ENCODE measurements at regions not wholly inside any gene's neighbourhood (a gene's known extent, or its start where the extent isn't known, plus 50 kb on each side); places are given as distances from the start of the nearest gene placed in this dataset.

DNA sequence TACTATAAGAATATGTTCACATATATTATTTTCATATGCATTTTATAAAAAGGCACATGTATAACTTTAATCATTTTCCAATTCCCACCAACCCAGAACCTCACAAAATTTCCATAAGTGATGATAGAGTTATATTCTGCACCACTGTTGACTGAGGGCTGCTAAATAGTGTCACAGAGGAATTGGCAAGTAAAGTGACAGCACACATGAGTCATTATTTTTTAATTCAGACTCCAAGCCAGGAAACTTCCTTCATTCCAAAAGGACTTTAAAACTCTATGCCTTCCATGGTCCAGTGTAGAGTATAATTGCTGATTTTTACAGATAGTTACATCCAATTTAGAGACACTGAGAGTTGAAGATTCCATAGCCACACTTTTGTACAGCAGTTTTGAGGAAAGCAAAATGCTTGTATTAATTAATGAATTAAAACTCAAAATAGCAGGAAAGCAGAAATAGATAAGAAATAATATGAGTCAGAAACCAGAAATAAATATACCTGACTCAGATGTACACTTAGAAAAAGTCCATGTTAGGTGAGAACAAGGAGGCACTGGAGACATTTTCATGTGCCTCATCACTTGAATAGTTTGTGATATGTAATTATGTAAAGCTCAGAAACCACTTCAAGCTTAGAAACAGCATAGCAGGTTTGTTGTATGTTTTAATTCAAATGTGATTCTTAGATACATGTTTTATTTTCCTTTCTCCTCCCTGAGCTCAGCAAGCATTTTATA lies 425.2 kb upstream of the OPRM1 start:
- no peak for DNase-seq (ENCODE audit: low read depth in 1 of 2, low spot score in 1 of 2)
- H3K27ac ChIP-seq = no peak overlapping the region
- no peak overlapping the region for H3K4me3 ChIP-seq
- no peaks in the 10 kb centered on the region for H3K27me3 ChIP-seq
- H3K36me3 ChIP-seq = no peaks in the 10 kb centered on the region
- H3K4me1 ChIP-seq (ENCODE audit: low read depth) = peaks cover 14% of the 10 kb centered on the region
- H3K9me3 ChIP-seq (ENCODE audit: low read depth) = no peaks in the 10 kb centered on the region
- no peak for TF ChIP-seq CTCF (IDR thresholded peaks at IDR 0.05; ENCODE audit: low read depth, low read length)

DNA sequence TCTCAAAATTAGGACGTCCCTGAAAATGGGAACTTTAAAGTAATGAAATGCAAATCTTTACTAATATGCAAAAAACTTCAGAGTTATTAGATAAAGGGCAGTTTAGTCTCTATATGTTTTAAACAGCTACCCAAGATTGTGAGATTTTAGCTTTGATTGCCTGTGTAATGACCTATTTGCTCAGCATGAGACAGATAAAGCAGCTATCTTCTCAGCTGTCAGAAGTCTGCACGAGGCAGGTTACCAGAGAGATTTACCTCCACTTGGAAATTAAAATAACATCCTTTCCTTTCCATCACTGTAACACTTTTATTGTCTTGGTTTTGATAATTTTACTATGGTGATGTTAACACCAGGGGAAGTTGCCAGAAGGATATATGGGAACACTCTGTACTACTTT lies 436.6 kb upstream of the OPRM1 start:
- H3K27ac ChIP-seq = no peak overlapping the region
- H3K4me3 ChIP-seq = no peak overlapping the region
- peaks cover 3% of the 10 kb centered on the region for H3K4me1 ChIP-seq (ENCODE audit: low read depth)
- H3K36me3 ChIP-seq = no peaks in the 10 kb centered on the region
- TF ChIP-seq CTCF (IDR thresholded peaks at IDR 0.05; ENCODE audit: low read depth, low read length) = no peak
- no peak for DNase-seq (ENCODE audit: low read depth in 1 of 2, low spot score in 1 of 2)
- no peaks in the 10 kb centered on the region for H3K9me3 ChIP-seq (ENCODE audit: low read depth)
- no peaks in the 10 kb centered on the region for H3K27me3 ChIP-seq

DNA sequence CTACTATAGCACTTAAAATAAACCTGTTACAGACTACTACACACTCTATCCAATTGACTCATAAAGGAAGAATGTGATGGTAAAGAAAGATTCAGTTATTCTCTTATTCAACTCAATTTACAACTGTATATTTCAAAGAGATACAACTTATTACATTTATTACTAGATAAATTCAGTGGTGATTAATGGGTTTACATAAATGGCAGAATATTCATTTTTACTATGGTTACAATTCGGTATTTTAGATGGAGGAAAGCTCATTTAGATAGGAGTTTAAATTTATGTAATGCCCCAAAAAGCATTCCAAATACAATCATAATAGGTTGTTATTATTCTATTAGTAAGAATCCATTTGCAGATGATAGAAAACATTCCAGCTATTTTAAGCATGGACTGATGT lies 439.1 kb upstream of the OPRM1 start:
- no peaks in the 10 kb centered on the region for H3K27me3 ChIP-seq
- no peaks in the 10 kb centered on the region for H3K4me1 ChIP-seq (ENCODE audit: low read depth)
- H3K9me3 ChIP-seq (ENCODE audit: low read depth) = no peaks in the 10 kb centered on the region
- H3K36me3 ChIP-seq = no peaks in the 10 kb centered on the region
- no peak overlapping the region for H3K27ac ChIP-seq
- no peak overlapping the region for H3K4me3 ChIP-seq
- no peak for DNase-seq (ENCODE audit: low read depth in 1 of 2, low spot score in 1 of 2)
- no peak for TF ChIP-seq CTCF (IDR thresholded peaks at IDR 0.05; ENCODE audit: low read depth, low read length)

DNA sequence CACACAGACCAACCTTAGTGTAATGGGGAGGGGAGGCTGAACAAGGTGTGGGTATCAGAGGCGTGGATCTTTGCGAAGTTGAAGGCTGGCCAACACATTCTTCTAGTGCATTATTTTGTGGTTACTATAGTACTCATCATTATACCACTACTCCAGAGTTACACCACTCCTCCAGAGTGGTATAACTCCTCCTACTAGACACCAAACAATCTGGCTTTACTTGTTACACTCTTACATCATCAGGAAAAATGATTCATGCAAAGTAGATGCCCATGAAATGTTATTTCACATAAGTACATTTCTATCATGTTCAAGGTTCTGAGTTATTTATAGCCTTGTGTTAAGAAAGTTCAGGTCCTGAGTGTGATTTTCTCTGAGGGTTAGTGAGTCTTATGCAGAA lies 443.1 kb upstream of the OPRM1 start:
- Histone ChIP-seq H3K9me3 (ENCODE audit: low read depth) (no peaks in the 10 kb centered on the region), H3K4me1 (ENCODE audit: low read depth) (no peaks in the 10 kb centered on the region), H3K36me3 (no peaks in the 10 kb centered on the region), H3K27me3 (no peaks in the 10 kb centered on the region), H3K27ac (no peak overlapping the region), H3K4me3 (no peak overlapping the region)
- no peak for TF ChIP-seq CTCF (IDR thresholded peaks at IDR 0.05; ENCODE audit: low read depth, low read length)
- DNase-seq (ENCODE audit: low read depth in 1 of 2, low spot score in 1 of 2) = peak in 1 of 2 donors; percentile 24

- no peaks in the 10 kb centered on the region for H3K9me3 ChIP-seq (ENCODE audit: low read depth)
- H3K4me3 ChIP-seq = no peak overlapping the region
- no peak for DNase-seq (ENCODE audit: low read depth in 1 of 2, low spot score in 1 of 2)
- no peaks in the 10 kb centered on the region for H3K27me3 ChIP-seq
- no peak for TF ChIP-seq CTCF (IDR thresholded peaks at IDR 0.05; ENCODE audit: low read depth, low read length)
- H3K27ac ChIP-seq = no peak overlapping the region
- H3K36me3 ChIP-seq = no peaks in the 10 kb centered on the region
- no peaks in the 10 kb centered on the region for H3K4me1 ChIP-seq (ENCODE audit: low read depth)
Measured at GRCh38 chr6:153594871-153595270, 444.2 kb upstream of the OPRM1 start.
